ENCODE measurements at regions not wholly inside any gene's neighbourhood (a gene's known extent, or its start where the extent isn't known, plus 50 kb on each side); places are given as distances from the start of the nearest gene placed in this dataset.

DNA sequence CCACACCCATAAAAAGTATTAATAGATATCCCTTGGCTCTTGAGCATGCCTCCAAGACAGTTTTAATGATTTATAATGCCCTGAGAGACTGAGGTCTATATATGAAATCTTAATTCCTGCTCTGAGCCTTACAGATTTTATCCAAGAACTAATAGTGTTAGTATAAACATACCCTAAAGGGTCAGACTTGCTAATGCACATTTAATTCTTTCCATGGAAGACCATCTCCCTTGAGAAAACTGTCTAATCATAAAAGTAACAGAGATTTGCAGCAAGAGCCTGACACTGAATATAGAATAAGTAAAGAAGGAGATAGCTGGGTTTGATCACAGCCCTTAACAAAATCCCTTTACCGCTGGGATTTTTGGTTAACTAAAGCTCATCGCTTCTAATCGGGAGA, 650.8 kb upstream of the KLF12 start:
- no peaks in the 10 kb centered on the region for H3K27me3 ChIP-seq
- H3K9me3 ChIP-seq, result no peaks in the 10 kb centered on the region
- H3K36me3 ChIP-seq, result no peaks in the 10 kb centered on the region
- no peak overlapping the region for H3K4me3 ChIP-seq
- no peak for TF ChIP-seq CTCF (IDR thresholded peaks at IDR 0.05)
- no peak for TF ChIP-seq POLR2A (IDR thresholded peaks at IDR 0.05)
- TF ChIP-seq POLR2AphosphoS5 (IDR thresholded peaks at IDR 0.05; ENCODE audit: insufficient read depth in 1 of 2, low read depth in 1 of 2), result no peak
- intact Hi-C loops (cut with DNase I), result no loop called here
- H3K27ac ChIP-seq, result no peak overlapping the region
- H3K4me1 ChIP-seq, result no peaks in the 10 kb centered on the region
- no peak for DNase-seq (ENCODE audit: extremely low spot score in 2 of 2)

GRCh38 chr13:74778946-74779345, 644.7 kb upstream of the KLF12 start:
- intact Hi-C loops (cut with DNase I), result loop anchor here (5.0 kb wide), 1 partner anchor 1153 kb away; no protein-coding TSS in a partner anchor
- DNase-seq (ENCODE audit: extremely low spot score in 2 of 2), result no peak
- Histone ChIP-seq H3K27me3 (no peaks in the 10 kb centered on the region), H3K4me3 (no peak overlapping the region), H3K4me1 (no peaks in the 10 kb centered on the region), H3K27ac (no peak overlapping the region), H3K9me3 (no peaks in the 10 kb centered on the region), H3K36me3 (no peaks in the 10 kb centered on the region)
- TF ChIP-seq CTCF (IDR thresholded peaks at IDR 0.05) (no peak), POLR2AphosphoS5 (IDR thresholded peaks at IDR 0.05; ENCODE audit: insufficient read depth in 1 of 2, low read depth in 1 of 2) (no peak), POLR2A (IDR thresholded peaks at IDR 0.05) (no peak)

- DNase-seq (ENCODE audit: extremely low spot score in 2 of 2), result no peak
- H3K27me3 ChIP-seq, result no peaks in the 10 kb centered on the region
- H3K9me3 ChIP-seq, result no peaks in the 10 kb centered on the region
- intact Hi-C loops (cut with DNase I), result loop anchor here (5.0 kb wide), 1 partner anchor 1154 kb away; no protein-coding TSS in a partner anchor
- no peaks in the 10 kb centered on the region for H3K36me3 ChIP-seq
- TF ChIP-seq CTCF (IDR thresholded peaks at IDR 0.05) (no peak), POLR2AphosphoS5 (IDR thresholded peaks at IDR 0.05; ENCODE audit: insufficient read depth in 1 of 2, low read depth in 1 of 2) (no peak), POLR2A (IDR thresholded peaks at IDR 0.05) (no peak)
- H3K27ac ChIP-seq, result no peak overlapping the region
- H3K4me1 ChIP-seq, result no peaks in the 10 kb centered on the region
- H3K4me3 ChIP-seq, result no peak overlapping the region
These were observed 643.9 kb upstream of the KLF12 start for GRCh38 chr13:74778087-74778486.

- Histone ChIP-seq H3K9me3 (no peaks in the 10 kb centered on the region), H3K4me3 (no peak overlapping the region), H3K4me1 (no peaks in the 10 kb centered on the region), H3K27ac (no peak overlapping the region), H3K27me3 (no peaks in the 10 kb centered on the region), H3K36me3 (no peaks in the 10 kb centered on the region)
- DNase-seq (ENCODE audit: extremely low spot score in 2 of 2), result no peak
- TF ChIP-seq POLR2A (IDR thresholded peaks at IDR 0.05) (no peak), POLR2AphosphoS5 (IDR thresholded peaks at IDR 0.05; ENCODE audit: insufficient read depth in 1 of 2, low read depth in 1 of 2) (no peak), CTCF (IDR thresholded peaks at IDR 0.05) (no peak)
- intact Hi-C loops (cut with DNase I), result no loop called here
These were observed 640.1 kb upstream of the KLF12 start for GRCh38 chr13:74774264-74774663.

GRCh38 chr13:74773248-74773647, 639.0 kb upstream of the KLF12 start:
- H3K9me3 ChIP-seq, result no peaks in the 10 kb centered on the region
- H3K27ac ChIP-seq, result no peak overlapping the region
- TF ChIP-seq CTCF (IDR thresholded peaks at IDR 0.05), result no peak
- TF ChIP-seq POLR2AphosphoS5 (IDR thresholded peaks at IDR 0.05; ENCODE audit: insufficient read depth in 1 of 2, low read depth in 1 of 2), result no peak
- no peak for TF ChIP-seq POLR2A (IDR thresholded peaks at IDR 0.05)
- H3K4me3 ChIP-seq, result no peak overlapping the region
- no peaks in the 10 kb centered on the region for H3K4me1 ChIP-seq
- DNase-seq (ENCODE audit: extremely low spot score in 2 of 2), result no peak
- no peaks in the 10 kb centered on the region for H3K36me3 ChIP-seq
- intact Hi-C loops (cut with DNase I), result no loop called here
- no peaks in the 10 kb centered on the region for H3K27me3 ChIP-seq
